ENCODE measurements at regions not wholly inside any gene's neighbourhood (a gene's known extent, or its start where the extent isn't known, plus 50 kb on each side); places are given as distances from the start of the nearest gene placed in this dataset.

- no peak for DNase-seq (ENCODE audit: low read depth, low spot score)
Measured at GRCh38 chr18:39942702-39943101, 2012.3 kb upstream of the PIK3C3 start.

GRCh38 chr18:39938676-39939608, 2016.1 kb upstream of the PIK3C3 start:
- no peak for DNase-seq (ENCODE audit: low read depth, low spot score)

GRCh38 chr18:39935598-39935997, 2019.4 kb upstream of the PIK3C3 start:
- no peak for DNase-seq (ENCODE audit: low read depth, low spot score)

- no peak for DNase-seq (ENCODE audit: low read depth, low spot score)
Measured at GRCh38 chr18:39918847-39919246, 2036.2 kb upstream of the PIK3C3 start.

GRCh38 chr18:39913672-39914366, 2041.2 kb upstream of the PIK3C3 start:
- no peak for DNase-seq (ENCODE audit: low read depth, low spot score)

- no peak for DNase-seq (ENCODE audit: low read depth, low spot score)
Measured at GRCh38 chr18:39911716-39912115, 2043.3 kb upstream of the PIK3C3 start.

GRCh38 chr18:39909706-39910105, 2045.3 kb upstream of the PIK3C3 start:
- DNase-seq (ENCODE audit: low read depth, low spot score) = no peak

GRCh38 chr18:39886136-39886535, 2068.9 kb upstream of the PIK3C3 start:
- DNase-seq (ENCODE audit: low read depth, low spot score) = no peak

GRCh38 chr18:39872651-39873050, 2082.4 kb upstream of the PIK3C3 start:
- no peak for DNase-seq (ENCODE audit: low read depth, low spot score)

- DNase-seq (ENCODE audit: low read depth, low spot score) = no peak
Measured at GRCh38 chr18:39871961-39872360, 2083.1 kb upstream of the PIK3C3 start.

- DNase-seq (ENCODE audit: low read depth, low spot score) = no peak
Measured at GRCh38 chr18:39870591-39870990, 2084.4 kb upstream of the PIK3C3 start.

- no peak for DNase-seq (ENCODE audit: low read depth, low spot score)
Measured at GRCh38 chr18:39863916-39864315, 2091.1 kb upstream of the PIK3C3 start.

GRCh38 chr18:39862341-39862740, 2092.7 kb upstream of the PIK3C3 start:
- no peak for DNase-seq (ENCODE audit: low read depth, low spot score)

GRCh38 chr18:39854291-39854690, 2100.7 kb upstream of the PIK3C3 start:
- DNase-seq (ENCODE audit: low read depth, low spot score) = no peak

- no peak for DNase-seq (ENCODE audit: low read depth, low spot score)
Measured at GRCh38 chr18:39846265-39846664, 2108.8 kb upstream of the PIK3C3 start.

- no peak for DNase-seq (ENCODE audit: low read depth, low spot score)
Measured at GRCh38 chr18:39845631-39846030, 2109.4 kb upstream of the PIK3C3 start.

- DNase-seq (ENCODE audit: low read depth, low spot score) = no peak
Measured at GRCh38 chr18:39845106-39845505, 2109.9 kb upstream of the PIK3C3 start.

- DNase-seq (ENCODE audit: low read depth, low spot score) = no peak
Measured at GRCh38 chr18:39843546-39843945, 2111.5 kb upstream of the PIK3C3 start.

- no peak for DNase-seq (ENCODE audit: low read depth, low spot score)
Measured at GRCh38 chr18:39842366-39842914, 2112.6 kb upstream of the PIK3C3 start.

GRCh38 chr18:39841482-39842365, 2113.3 kb upstream of the PIK3C3 start:
- peak; percentile 33 for DNase-seq (ENCODE audit: low read depth, low spot score)

GRCh38 chr18:39840856-39841481, 2114.1 kb upstream of the PIK3C3 start:
- DNase-seq (ENCODE audit: low read depth, low spot score) = no peak

Measured in iPS DF 19.7 (cell line).